HEK293 (cell line): ENCODE measurements at regions not wholly inside any gene's neighbourhood (a gene's known extent, or its start where the extent isn't known, plus 50 kb on each side); places are given as distances from the start of the nearest gene placed in this dataset.

Experiments used
- CTCF ChIA-PET: fragments of 350-600 bp; formaldehyde crosslinking; extraction: SDS; loops from one replicate; lab custom pipeline; 2021; ENCODE audit warnings: antibody characterized with exemption; lab: Yijun Ruan, JAX
- POLR2A ChIA-PET: fragments of 300-600 bp; formaldehyde crosslinking; extraction: SDS; loops from one replicate; lab custom pipeline; 2020; ENCODE audit warnings: antibody characterized with exemption, inconsistent platforms; lab: Yijun Ruan, JAX
- H3K27ac ChIP-seq: fragments of 200-500 bp; sonication (Bioruptor generic); 2 replicates; pipeline ENCODE4 v1.5.1; 2014; ENCODE audit warnings: low read depth, low read length, control low read depth, inconsistent platforms; ENCODE audit errors: extremely low read depth
- H3K36me3 ChIP-seq, 2 experiments: fragments of 200-500 bp in 1 of 2; sonication (Bioruptor generic) in 1 of 2; 1 replicate in 1 of 2; 2 replicates in 1 of 2; pipeline ENCODE4 v1.5.1; 2014 to 2017; ENCODE audit warnings: inconsistent platforms in 2 of 2, low read length in 2 of 2; ENCODE audit not compliant: control insufficient read depth in 2 of 2, insufficient read depth in 1 of 2
- H3K4me1 ChIP-seq: fragments of 200-500 bp; sonication (Bioruptor generic); 2 replicates; pipeline ENCODE4 v1.5.1; 2014; ENCODE audit warnings: mild to moderate bottlenecking, low read length, inconsistent platforms; ENCODE audit not compliant: control insufficient read depth, insufficient read depth
- H3K4me3 ChIP-seq: 2 replicates; pipeline ENCODE4 v1.5.1; 2011; ENCODE audit warnings: low read depth, mild to moderate bottlenecking, control low read depth, low read length, moderate library complexity
- H3K9me3 ChIP-seq: fragments of 200-500 bp; sonication (Bioruptor generic); 2 replicates; pipeline ENCODE4 v1.5.1; 2014; ENCODE audit warnings: low read depth, low read length, inconsistent platforms; ENCODE audit not compliant: control insufficient read depth, insufficient read depth
- GLIS2 ChIP-seq: fragments of 450-650 bp; formaldehyde crosslinking; IDR thresholded peaks from 2 replicates; pipeline ENCODE4 v1.5.1; 2016; ENCODE audit warnings: missing biosample characterization, missing genetic modification characterization
- KLF8 ChIP-seq: fragments of 450-650 bp; formaldehyde crosslinking; IDR thresholded peaks from 2 replicates; pipeline ENCODE4 v1.5.1; 2016; ENCODE audit warnings: missing biosample characterization, missing genetic modification characterization
- SCRT2 ChIP-seq: fragments of 450-650 bp; formaldehyde crosslinking; IDR thresholded peaks from 2 replicates; pipeline ENCODE4 v1.5.1; 2016; ENCODE audit warnings: missing biosample characterization, missing genetic modification characterization
- SP2 ChIP-seq: fragments of 450-650 bp; formaldehyde crosslinking; IDR thresholded peaks from 2 replicates; pipeline ENCODE4 v1.5.1; 2016; ENCODE audit warnings: missing biosample characterization, missing genetic modification characterization
- TCF7L2 ChIP-seq: IDR thresholded peaks from 2 replicates; pipeline ENCODE4 v1.6.1; 2011; ENCODE audit warnings: low read depth, mild to moderate bottlenecking, inconsistent platforms, low read length, moderate library complexity, borderline replicate concordance
- TRIM28 ChIP-seq: IDR thresholded peaks from 2 replicates; pipeline ENCODE4 v1.6.1; 2011; ENCODE audit warnings: low read length, control low read depth, borderline replicate concordance
- ZEB2 ChIP-seq: fragments of 450-650 bp; formaldehyde crosslinking; IDR thresholded peaks from 2 replicates; pipeline ENCODE4 v1.5.1; 2016; ENCODE audit warnings: missing biosample characterization, missing genetic modification characterization
- ZFP41 ChIP-seq: fragments of 450-650 bp; formaldehyde crosslinking; IDR thresholded peaks from 2 replicates; pipeline ENCODE4 v1.5.1; 2016; ENCODE audit warnings: missing biosample characterization, missing genetic modification characterization, borderline replicate concordance
- ZNF112 ChIP-seq: fragments of 450-650 bp; formaldehyde crosslinking; IDR thresholded peaks from 2 replicates; pipeline ENCODE4 v1.5.0; 2017; ENCODE audit warnings: missing biosample characterization, missing genetic modification characterization
- ZNF132 ChIP-seq: fragments of 450-650 bp; formaldehyde crosslinking; IDR thresholded peaks from 2 replicates; pipeline ENCODE4 v1.5.1; 2017; ENCODE audit warnings: missing biosample characterization, missing genetic modification characterization, borderline replicate concordance
- ZNF133 ChIP-seq: fragments of 450-650 bp; formaldehyde crosslinking; IDR thresholded peaks from 2 replicates; pipeline ENCODE4 v1.5.1; 2016; ENCODE audit warnings: missing biosample characterization, missing genetic modification characterization
- ZNF155 ChIP-seq: fragments of 450-650 bp; formaldehyde crosslinking; IDR thresholded peaks from 2 replicates; pipeline ENCODE4 v1.5.1; 2016; ENCODE audit warnings: missing biosample characterization, missing genetic modification characterization
- ZNF175 ChIP-seq: fragments of 450-650 bp; formaldehyde crosslinking; IDR thresholded peaks from 2 replicates; pipeline ENCODE4 v1.5.1; 2016; ENCODE audit warnings: missing biosample characterization, missing genetic modification characterization
- ZNF302 ChIP-seq: fragments of 450-650 bp; formaldehyde crosslinking; IDR thresholded peaks from 2 replicates; pipeline ENCODE4 v1.5.1; 2016; ENCODE audit warnings: missing biosample characterization, missing genetic modification characterization, low read depth
- ZNF366 ChIP-seq: fragments of 450-650 bp; formaldehyde crosslinking; conservative IDR thresholded peaks from 2 replicates; pipeline ENCODE4 v1.5.1; 2016; ENCODE audit warnings: missing biosample characterization, missing genetic modification characterization
- ZNF394 ChIP-seq: fragments of 450-650 bp; formaldehyde crosslinking; IDR thresholded peaks from 2 replicates; pipeline ENCODE4 v1.5.1; 2016; ENCODE audit warnings: missing biosample characterization, missing genetic modification characterization, mild to moderate bottlenecking, moderate library complexity, borderline replicate concordance
- ZNF623 ChIP-seq: fragments of 450-650 bp; formaldehyde crosslinking; IDR thresholded peaks from 2 replicates; pipeline ENCODE4 v1.5.1; 2016; ENCODE audit warnings: missing biosample characterization, missing genetic modification characterization
- ZNF626 ChIP-seq: fragments of 450-650 bp; sonication (Bioruptor Pico); formaldehyde crosslinking; IDR thresholded peaks from 2 replicates; pipeline ENCODE4 v1.5.1; 2018; ENCODE audit warnings: missing biosample characterization, missing genetic modification characterization, inconsistent platforms
- ZNF654 ChIP-seq: fragments of 450-650 bp; formaldehyde crosslinking; IDR thresholded peaks from 2 replicates; pipeline ENCODE4 v1.5.1; 2016; ENCODE audit warnings: low read depth, missing biosample characterization, missing genetic modification characterization
- ZNF660 ChIP-seq: fragments of 450-650 bp; IDR thresholded peaks from 2 replicates; pipeline ENCODE4 v1.5.1; 2018; ENCODE audit warnings: missing biosample characterization, mild to moderate bottlenecking, missing genetic modification characterization
- ZNF670 ChIP-seq: fragments of 450-650 bp; formaldehyde crosslinking; IDR thresholded peaks from 2 replicates; pipeline ENCODE4 v1.5.1; 2016; ENCODE audit warnings: missing biosample characterization, missing genetic modification characterization, low read depth
- ZNF768 ChIP-seq: fragments of 450-650 bp; formaldehyde crosslinking; IDR thresholded peaks from 2 replicates; pipeline ENCODE4 v1.5.1; 2018; ENCODE audit warnings: missing biosample characterization, mild to moderate bottlenecking, missing genetic modification characterization
- ZSCAN16 ChIP-seq: fragments of 450-650 bp; formaldehyde crosslinking; IDR thresholded peaks from 2 replicates; pipeline ENCODE4 v1.5.1; 2016; ENCODE audit warnings: missing biosample characterization, missing genetic modification characterization
- ZSCAN18 ChIP-seq: fragments of 450-650 bp; formaldehyde crosslinking; IDR thresholded peaks from 2 replicates; pipeline ENCODE4 v1.5.1; 2016; ENCODE audit warnings: missing biosample characterization, missing genetic modification characterization
- ZSCAN23 ChIP-seq: fragments of 450-650 bp; formaldehyde crosslinking; IDR thresholded peaks from 2 replicates; pipeline ENCODE4 v1.5.1; 2016; ENCODE audit warnings: missing biosample characterization, missing genetic modification characterization
- ZSCAN30 ChIP-seq: fragments of 450-650 bp; IDR thresholded peaks from 2 replicates; pipeline ENCODE4 v1.5.1; 2018; ENCODE audit warnings: missing biosample characterization, mild to moderate bottlenecking, missing genetic modification characterization, moderate library complexity
- TF ChIP-seq, protein P1 (sequence below): fragments of 450-650 bp; formaldehyde crosslinking; IDR thresholded peaks from 2 replicates; pipeline ENCODE4 v1.5.1; 2017; ENCODE audit warnings: missing biosample characterization, missing genetic modification characterization
- TF ChIP-seq, protein P2 (sequence below): fragments of 450-650 bp; formaldehyde crosslinking; IDR thresholded peaks from 2 replicates; pipeline ENCODE4 v1.5.1; 2016; ENCODE audit warnings: missing biosample characterization, missing genetic modification characterization, borderline replicate concordance

DNA sequence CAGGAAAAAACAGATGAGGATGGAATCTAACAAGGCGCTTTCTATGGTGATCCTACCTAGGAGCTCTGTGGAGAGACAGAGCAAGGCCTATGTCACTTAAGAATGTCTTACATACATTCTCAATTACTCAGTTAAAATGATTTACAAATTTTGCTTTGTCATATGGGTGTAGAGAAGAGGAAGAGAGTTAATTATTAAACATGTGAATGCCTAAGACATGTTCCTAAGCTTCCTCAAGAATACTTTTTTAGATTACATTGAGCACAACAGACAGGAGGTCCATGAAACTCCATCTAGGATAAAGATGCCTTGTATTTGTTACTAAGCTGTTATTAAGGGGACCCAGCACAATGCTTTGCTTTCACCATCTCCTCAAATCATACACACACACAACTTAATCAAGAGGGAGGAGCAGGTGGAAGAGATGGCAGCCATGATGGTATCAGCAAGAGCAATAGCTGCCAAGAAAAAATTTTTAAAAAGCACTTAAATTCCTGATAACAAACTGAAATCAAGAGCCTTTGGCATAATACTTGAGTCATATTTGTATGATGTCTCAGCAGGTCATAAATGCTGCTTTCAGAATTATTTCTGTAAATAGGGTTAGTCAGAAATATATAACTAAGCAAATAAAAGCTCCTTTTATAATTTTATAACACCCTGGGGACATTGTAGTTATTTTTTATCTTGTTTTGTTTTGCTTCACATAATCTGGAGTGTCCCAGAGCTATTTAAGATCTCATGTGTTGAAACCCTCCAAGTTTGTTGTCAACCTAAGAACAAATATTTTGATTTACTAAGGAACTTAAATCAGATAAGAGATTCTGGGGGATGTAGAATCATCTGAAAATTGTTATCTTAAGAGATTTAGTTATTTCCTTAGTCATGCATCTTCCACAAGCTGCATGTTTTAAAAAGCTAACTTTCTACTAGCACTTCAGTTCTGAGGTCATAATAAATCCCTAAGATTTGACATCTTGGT, 70.0 kb upstream of the CD2AP start (continued):
- TF ChIP-seq, protein P1, sequence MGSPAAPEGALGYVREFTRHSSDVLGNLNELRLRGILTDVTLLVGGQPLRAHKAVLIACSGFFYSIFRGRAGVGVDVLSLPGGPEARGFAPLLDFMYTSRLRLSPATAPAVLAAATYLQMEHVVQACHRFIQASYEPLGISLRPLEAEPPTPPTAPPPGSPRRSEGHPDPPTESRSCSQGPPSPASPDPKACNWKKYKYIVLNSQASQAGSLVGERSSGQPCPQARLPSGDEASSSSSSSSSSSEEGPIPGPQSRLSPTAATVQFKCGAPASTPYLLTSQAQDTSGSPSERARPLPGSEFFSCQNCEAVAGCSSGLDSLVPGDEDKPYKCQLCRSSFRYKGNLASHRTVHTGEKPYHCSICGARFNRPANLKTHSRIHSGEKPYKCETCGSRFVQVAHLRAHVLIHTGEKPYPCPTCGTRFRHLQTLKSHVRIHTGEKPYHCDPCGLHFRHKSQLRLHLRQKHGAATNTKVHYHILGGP (tag by site-specific recombination): peak; percentile 59

DNA sequence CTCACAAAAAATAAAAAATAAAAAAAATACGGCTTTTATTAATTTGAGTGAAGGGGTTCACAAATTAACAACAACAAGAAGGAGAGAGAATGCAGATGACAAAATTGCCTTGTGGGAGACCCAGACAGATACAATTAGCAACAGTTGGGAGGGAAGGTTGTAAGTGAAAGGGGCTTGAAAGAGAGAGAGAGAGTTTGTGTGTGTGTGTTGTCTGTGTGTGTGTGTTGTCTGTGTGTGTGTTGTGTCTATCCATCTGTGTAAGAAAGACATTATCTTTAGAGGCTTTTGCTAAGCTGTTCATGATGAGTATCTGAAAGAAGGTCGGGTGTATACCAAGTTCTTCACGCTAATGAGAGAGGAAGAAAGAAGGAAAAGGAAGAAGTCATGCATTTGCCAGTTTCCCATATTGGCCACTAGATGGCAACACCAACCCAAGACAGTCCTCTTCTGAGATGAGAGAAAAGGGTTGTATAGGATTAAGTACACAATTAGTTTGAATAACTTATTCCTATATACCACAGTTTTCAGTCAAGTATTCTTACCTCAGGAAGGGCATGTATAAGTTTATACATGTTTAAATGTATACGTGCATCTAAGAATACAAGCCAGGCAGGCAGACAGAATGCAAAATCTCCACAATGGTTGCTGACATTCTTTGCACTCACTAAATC, 63.7 kb upstream of the CD2AP start:
- peak overlapping the region; percentile 83 for H3K27ac ChIP-seq
- POLR2A ChIA-PET: interaction anchor here (0.7 to 4.4 kb wide), 2 partner anchors 64 to 71 kb away, joined by 3 to 47 read pairs; partner anchors contain the start of gene CD2AP
- CTCF ChIA-PET: interaction anchor here (0.6 to 3.5 kb wide), 38 partner anchors 8 to 565 kb away, joined by 3 to 33 read pairs (median 4); partner anchors contain the start of gene CD2AP
- peak; percentile 86 for TF ChIP-seq ZNF366 (tag by site-specific recombination)
- TF ChIP-seq ZNF132 (tag by site-specific recombination): no peak
- TF ChIP-seq ZNF654: peak; percentile 98
- no peak for TF ChIP-seq TCF7L2
- TF ChIP-seq TRIM28: no peak
- peak; percentile 98 for TF ChIP-seq SCRT2 (tag by site-specific recombination)
- no peak for TF ChIP-seq ZNF768 (tag by site-specific recombination)
- no peak for TF ChIP-seq ZFP41 (tag by site-specific recombination)
- TF ChIP-seq ZSCAN23 (tag by site-specific recombination): no peak
- TF ChIP-seq ZNF112 (tag by site-specific recombination): no peak
- peak; percentile 64 for TF ChIP-seq ZNF660 (tag by site-specific recombination)
- no peak for TF ChIP-seq ZSCAN30
- no peak for TF ChIP-seq KLF8 (tag by site-specific recombination)
- TF ChIP-seq ZNF133 (tag by site-specific recombination): no peak
- TF ChIP-seq ZNF175 (tag by site-specific recombination): no peak
- TF ChIP-seq ZNF670 (tag by site-specific recombination): no peak
- TF ChIP-seq ZSCAN16: no peak
- TF ChIP-seq ZNF155 (tag by site-specific recombination): no peak
- TF ChIP-seq ZNF394 (tag by site-specific recombination): no peak
- TF ChIP-seq ZNF623: no peak
- TF ChIP-seq ZEB2 (tag by site-specific recombination): no peak
- TF ChIP-seq GLIS2: no peak
- TF ChIP-seq, protein P2, sequence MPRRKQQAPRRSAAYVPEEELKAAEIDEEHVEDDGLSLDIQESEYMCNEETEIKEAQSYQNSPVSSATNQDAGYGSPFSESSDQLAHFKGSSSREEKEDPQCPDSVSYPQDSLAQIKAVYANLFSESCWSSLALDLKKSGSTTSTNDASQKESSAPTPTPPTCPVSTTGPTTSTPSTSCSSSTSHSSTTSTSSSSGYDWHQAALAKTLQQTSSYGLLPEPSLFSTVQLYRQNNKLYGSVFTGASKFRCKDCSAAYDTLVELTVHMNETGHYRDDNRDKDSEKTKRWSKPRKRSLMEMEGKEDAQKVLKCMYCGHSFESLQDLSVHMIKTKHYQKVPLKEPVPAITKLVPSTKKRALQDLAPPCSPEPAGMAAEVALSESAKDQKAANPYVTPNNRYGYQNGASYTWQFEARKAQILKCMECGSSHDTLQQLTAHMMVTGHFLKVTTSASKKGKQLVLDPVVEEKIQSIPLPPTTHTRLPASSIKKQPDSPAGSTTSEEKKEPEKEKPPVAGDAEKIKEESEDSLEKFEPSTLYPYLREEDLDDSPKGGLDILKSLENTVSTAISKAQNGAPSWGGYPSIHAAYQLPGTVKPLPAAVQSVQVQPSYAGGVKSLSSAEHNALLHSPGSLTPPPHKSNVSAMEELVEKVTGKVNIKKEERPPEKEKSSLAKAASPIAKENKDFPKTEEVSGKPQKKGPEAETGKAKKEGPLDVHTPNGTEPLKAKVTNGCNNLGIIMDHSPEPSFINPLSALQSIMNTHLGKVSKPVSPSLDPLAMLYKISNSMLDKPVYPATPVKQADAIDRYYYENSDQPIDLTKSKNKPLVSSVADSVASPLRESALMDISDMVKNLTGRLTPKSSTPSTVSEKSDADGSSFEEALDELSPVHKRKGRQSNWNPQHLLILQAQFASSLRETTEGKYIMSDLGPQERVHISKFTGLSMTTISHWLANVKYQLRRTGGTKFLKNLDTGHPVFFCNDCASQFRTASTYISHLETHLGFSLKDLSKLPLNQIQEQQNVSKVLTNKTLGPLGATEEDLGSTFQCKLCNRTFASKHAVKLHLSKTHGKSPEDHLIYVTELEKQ (tag by site-specific recombination): no peak
- no peak for TF ChIP-seq ZNF626
- no peak for TF ChIP-seq ZNF302 (tag by site-specific recombination)
- no peak for TF ChIP-seq ZSCAN18 (tag by site-specific recombination)
- TF ChIP-seq SP2: no peak

More for the DNA sequence above, 63.7 kb upstream of the CD2AP start:
- H3K36me3 ChIP-seq: no peaks in the 10 kb centered on the region
- H3K9me3 ChIP-seq: no peaks in the 10 kb centered on the region
- peaks cover 6% of the 10 kb centered on the region; the same call in 1 of the 2 replicates for H3K4me1 ChIP-seq
- H3K4me3 ChIP-seq: peak overlapping the region; percentile 35
